HG03571 (cell line): ENCODE measurements at regions not wholly inside any gene's neighbourhood (a gene's known extent, or its start where the extent isn't known, plus 50 kb on each side); places are given as distances from the start of the nearest gene placed in this dataset.

Source experiments
- ATAC-seq: cut with Tn5 transposase; IDR thresholded peaks from one replicate; pipeline ENCODE4 v1.9.1; 2021; ENCODE audit not compliant: unreplicated experiment

DNA sequence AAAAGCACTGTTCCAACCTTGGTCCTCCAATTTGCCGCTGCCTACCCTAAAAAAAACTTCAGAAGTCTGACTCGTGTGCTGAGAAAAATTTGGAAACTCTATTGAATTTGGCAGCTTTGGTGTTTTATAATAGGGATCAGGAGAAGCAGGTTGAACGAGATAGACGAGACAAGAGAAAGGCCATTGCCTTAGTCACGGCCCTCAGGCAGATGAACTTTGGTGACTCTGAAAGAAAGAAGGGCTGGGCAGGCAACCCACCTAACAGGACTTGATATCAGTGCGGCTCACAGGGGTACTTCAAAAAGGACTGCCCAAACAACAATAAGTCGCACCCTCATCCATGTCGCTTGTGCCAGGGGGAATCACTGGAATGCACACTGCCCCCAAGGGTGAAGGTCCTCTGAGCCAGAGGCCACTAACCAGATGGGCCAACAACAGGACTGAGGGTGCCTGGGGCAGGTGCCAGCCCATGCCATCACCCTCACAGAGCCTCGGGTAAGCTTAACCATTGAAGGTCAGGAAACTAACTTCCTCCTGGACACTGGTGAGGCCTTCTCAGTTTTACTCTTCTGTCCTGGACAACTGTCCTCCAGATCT, 102.5 kb upstream of the SSTR1 start:
- ATAC-seq: no peak

DNA sequence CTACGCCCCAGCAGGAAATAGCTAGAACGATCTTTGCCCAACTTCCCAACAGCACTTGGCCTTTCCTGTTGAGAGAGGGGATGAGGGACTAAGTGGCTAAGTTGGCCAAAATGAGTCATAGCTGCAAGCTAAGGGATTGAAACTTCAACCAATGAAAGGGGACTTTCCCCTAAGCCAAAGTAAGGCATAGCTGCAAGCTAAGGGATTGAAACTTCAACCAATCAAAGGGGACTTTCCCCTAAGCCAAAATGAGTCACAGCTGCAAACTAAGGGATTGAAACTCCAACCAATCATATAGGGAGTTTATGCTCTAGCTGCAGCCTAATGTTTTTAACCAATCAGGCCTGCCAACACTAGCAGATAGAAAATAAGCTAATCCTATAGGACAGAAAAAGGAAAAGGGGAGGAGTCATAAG, 100.5 kb upstream of the SSTR1 start:
- no peak for ATAC-seq

GRCh38 chr14:38108681-38109080, 99.0 kb upstream of the SSTR1 start:
- ATAC-seq: no peak

GRCh38 chr14:38110258-38110657, 97.4 kb upstream of the SSTR1 start:
- no peak for ATAC-seq

- no peak for ATAC-seq
These were observed 96.7 kb upstream of the SSTR1 start for GRCh38 chr14:38111046-38111445.

- ATAC-seq: no peak
These were observed 94.2 kb upstream of the SSTR1 start for GRCh38 chr14:38113546-38113945.

DNA sequence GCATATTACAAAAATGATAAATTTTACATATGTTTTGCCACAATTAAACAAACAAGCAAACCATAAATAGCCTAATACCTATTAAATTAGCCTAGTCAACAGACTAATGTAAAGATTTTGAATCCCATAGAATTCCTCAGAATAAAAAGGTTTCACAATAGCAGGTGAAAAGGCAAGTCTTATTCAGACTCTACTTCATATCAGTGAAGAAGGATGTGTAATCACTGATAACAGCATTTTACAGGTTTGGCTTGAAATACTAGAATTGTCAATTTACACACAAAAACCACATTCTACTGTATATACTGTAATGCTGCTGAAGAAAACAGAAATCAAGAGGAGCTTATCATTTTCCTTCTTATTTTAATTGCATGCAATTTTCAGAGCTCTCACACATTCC, 90.8 kb upstream of the SSTR1 start:
- no peak for ATAC-seq

DNA sequence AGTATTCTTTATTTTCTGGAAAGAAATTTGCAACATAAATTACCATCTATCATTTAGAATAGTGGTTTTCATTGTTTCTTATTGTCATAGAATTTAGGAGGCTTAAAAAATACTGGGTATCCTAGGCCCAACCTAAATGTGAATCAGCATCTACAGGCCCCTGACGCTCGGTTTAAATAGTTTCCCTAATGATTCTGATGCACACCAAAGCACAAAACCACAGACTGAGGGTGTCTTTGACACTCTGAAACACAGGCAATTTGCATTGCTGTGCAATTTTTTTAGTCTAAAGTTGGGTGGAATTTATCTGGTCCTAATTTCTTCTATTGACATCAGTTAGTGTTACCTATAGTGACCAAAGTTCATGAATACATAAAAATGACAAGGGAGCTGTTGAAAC, 87.6 kb upstream of the SSTR1 start:
- no peak for ATAC-seq

- ATAC-seq: no peak
These were observed 86.2 kb upstream of the SSTR1 start for GRCh38 chr14:38121320-38122020.

DNA sequence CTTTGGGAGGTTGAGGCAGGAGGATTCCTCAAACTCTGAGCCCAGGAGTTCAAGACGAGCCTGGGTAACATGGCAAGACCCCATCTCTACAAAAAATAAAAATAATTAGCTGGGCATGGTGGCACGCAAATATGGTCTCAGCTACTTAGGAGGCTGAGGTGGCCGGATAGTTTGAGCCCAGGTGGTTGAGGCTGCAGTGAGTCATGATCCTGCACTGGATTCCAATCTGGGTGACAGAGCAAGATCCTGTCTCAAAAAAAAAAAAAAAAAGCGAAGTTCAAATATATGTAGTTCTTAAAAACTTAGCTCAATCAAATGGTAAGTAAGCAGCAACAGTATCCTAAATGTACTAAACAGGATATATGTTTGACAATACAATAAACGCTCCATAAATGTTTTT, 85.5 kb upstream of the SSTR1 start:
- ATAC-seq: no peak

GRCh38 chr14:38124506-38124905, 83.2 kb upstream of the SSTR1 start:
- ATAC-seq: no peak

DNA sequence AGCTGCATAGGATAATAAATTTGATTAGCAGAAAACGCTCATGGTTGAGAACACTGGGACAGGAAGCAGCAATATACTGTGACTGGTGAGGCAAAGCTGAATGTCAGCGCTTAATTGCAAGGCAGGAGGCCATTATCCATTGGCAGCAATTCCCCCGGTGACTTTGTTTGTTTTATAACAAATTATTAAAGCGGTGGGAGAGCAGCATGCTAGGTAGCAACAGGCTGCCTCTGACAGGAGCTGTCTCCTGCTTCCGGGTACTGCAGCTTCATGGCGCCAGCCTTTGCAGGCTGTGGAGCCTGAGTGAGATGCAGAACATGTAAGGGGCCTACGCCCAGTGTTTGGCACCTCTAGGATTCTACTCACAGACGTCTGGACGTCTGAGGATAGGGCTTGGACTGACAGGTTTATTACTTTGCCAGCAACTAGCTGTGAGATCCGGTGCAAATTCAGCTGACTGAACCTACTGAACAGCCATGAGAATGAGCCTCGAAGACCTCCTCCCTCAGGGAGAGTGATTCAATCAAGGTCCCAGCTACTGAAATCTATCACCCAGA, 82.1 kb upstream of the SSTR1 start:
- no peak for ATAC-seq

DNA sequence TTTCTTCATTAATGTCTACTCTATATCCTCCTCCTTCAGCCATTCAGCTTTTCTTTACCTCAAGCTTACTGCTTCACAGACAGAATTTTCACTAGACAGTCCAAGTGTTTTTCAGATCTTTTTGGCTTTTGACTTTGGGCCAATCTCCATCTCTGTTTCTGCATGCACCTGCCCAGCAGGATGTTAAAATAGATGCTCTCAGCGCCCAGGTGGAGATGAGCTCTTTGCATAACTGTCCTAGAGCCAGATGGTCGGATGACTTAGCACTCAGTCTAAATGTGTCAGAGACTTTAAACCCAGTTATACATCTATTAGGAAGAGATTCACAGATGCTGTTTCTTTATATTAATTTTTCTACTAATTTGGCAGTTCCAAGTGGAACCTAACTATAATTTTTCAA, 80.3 kb upstream of the SSTR1 start:
- ATAC-seq: no peak

- ATAC-seq: no peak
These were observed 79.9 kb upstream of the SSTR1 start for GRCh38 chr14:38127784-38128183.

GRCh38 chr14:38128640-38129039, 79.1 kb upstream of the SSTR1 start:
- ATAC-seq: no peak

GRCh38 chr14:38129192-38129591, 78.5 kb upstream of the SSTR1 start:
- no peak for ATAC-seq

DNA sequence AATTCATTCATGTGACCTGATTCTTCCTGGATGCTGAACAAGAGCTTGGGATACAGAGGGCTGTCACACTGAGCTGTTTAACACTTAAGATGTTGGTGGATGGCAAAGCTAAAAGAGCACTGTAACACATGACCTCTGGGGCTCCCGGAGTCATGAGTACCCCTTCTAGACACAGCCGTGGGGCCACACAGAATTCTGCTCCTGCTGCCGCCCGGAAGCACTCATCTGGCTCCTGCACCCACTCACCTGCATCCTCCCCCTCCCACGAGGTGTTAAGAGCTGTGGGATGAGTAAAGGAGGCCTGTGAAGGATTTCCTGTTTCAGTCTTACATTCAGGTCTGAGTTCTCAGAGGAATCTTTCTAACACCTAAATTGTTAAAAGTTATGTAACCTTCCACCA, 78.0 kb upstream of the SSTR1 start:
- ATAC-seq: no peak

- no peak for ATAC-seq
These were observed 73.2 kb upstream of the SSTR1 start for GRCh38 chr14:38134416-38135030.

DNA sequence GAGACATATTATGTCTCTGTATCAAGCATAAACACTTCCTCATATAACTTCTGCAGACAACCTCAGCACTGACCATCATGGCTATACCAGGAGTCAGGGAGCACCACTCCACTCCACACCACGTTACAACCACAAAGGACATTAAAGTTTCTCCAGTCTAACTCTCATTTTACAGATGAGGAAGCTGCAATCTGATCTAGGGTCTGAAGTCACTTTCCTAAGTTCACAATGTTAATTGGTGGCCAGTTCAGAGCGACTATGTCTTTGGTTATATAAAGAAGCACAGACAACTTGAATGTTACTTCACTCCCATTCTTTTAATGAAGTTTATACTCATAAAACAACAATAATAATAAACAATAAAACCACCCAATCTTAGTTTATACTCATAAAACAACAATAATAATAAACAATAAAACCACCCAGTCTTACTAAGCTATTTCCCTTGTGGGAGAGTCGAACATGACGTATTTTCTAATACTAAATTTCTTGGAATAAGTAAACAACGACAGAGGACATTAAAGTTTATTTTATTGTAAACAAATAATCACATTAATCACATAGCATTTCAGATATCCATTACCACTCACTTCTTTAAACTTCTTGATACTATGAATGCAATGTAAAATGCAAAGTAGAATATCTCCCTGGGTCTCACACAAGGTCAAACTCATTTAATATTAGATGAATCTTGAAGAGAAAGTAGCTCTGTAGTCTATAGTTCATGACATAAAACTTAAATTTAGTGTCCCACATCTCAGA, 72.4 kb upstream of the SSTR1 start:
- ATAC-seq: no peak

GRCh38 chr14:38137005-38137404, 70.7 kb upstream of the SSTR1 start:
- no peak for ATAC-seq

GRCh38 chr14:38138473-38139138, 69.1 kb upstream of the SSTR1 start:
- ATAC-seq: no peak
